GM23338 (cell line): ENCODE measurements at regions not wholly inside any gene's neighbourhood (a gene's known extent, or its start where the extent isn't known, plus 50 kb on each side); places are given as distances from the start of the nearest gene placed in this dataset.

Experiments
- ATAC-seq: fragments of 200-7000 bp; cut with Tn5 transposase; 3 replicates; pipeline ENCODE4 v1.9.1; 2020
- DNase-seq: peaks from one replicate; pipeline ENCODE4 v3.0.0-alpha.2; 2015; ENCODE audit warnings: low spot score
- H2AFZ ChIP-seq: fragments of 200-600 bp; sonication (generic); 2 replicates; pipeline ENCODE4 v1.8.0; 2016; ENCODE audit warnings: antibody characterized with exemption, mild to moderate bottlenecking, moderate library complexity
- H3F3A ChIP-seq: fragments of 200-600 bp; sonication (generic); replicated peaks from 2 replicates; pipeline ENCODE4 v1.8.0; 2017; ENCODE audit warnings: antibody characterized with exemption, mixed run types, low read depth
- H3K27ac ChIP-seq: fragments of 200-600 bp; sonication (generic); 2 replicates; pipeline ENCODE4 v1.6.1; 2016; ENCODE audit warnings: low read depth
- H3K27me3 ChIP-seq: fragments of 200-600 bp; sonication (generic); 2 replicates; pipeline ENCODE4 v1.8.0; 2016; ENCODE audit warnings: mild to moderate bottlenecking, mixed run types, moderate library complexity; ENCODE audit not compliant: insufficient read depth
- H3K36me3 ChIP-seq: fragments of 200-600 bp; sonication (generic); 2 replicates; pipeline ENCODE4 v1.8.0; 2016; ENCODE audit warnings: mild to moderate bottlenecking; ENCODE audit not compliant: insufficient read depth
- H3K4me1 ChIP-seq: fragments of 200-600 bp; sonication (generic); 2 replicates; pipeline ENCODE4 v1.8.0; 2016; ENCODE audit warnings: mild to moderate bottlenecking, moderate library complexity; ENCODE audit not compliant: insufficient read depth
- H3K4me2 ChIP-seq: fragments of 200-600 bp; sonication (generic); 2 replicates; pipeline ENCODE4 v1.7.1; 2017; ENCODE audit warnings: mixed run types
- H3K4me3 ChIP-seq: fragments of 200-600 bp; sonication (generic); 2 replicates; pipeline ENCODE4 v1.6.1; 2016; ENCODE audit warnings: mixed run types
- H3K79me2 ChIP-seq: fragments of 200-600 bp; sonication (generic); replicated peaks from 2 replicates; pipeline ENCODE4 v1.8.0; 2017; ENCODE audit warnings: mild to moderate bottlenecking; ENCODE audit not compliant: insufficient read depth
- H3K9me2 ChIP-seq: fragments of 200-600 bp; sonication (generic); 2 replicates; pipeline ENCODE4 v1.8.0; 2017; ENCODE audit not compliant: insufficient read depth
- H4K20me1 ChIP-seq: fragments of 200-600 bp; sonication (generic); replicated peaks from 2 replicates; pipeline ENCODE4 v1.8.0; 2017; ENCODE audit warnings: mild to moderate bottlenecking; ENCODE audit not compliant: insufficient read depth
- H3K27ac Mint-ChIP-seq: 2 replicates; pipeline ENCODE4 v1.8.0; 2020; ENCODE audit warnings: inconsistent platforms, mild to moderate bottlenecking, moderate library complexity, mixed read lengths
- H3K27me3 Mint-ChIP-seq: 3 replicates; pipeline ENCODE4 v1.8.0; 2022; ENCODE audit warnings: low read depth, mild to moderate bottlenecking, moderate library complexity, mixed read lengths, inconsistent platforms; ENCODE audit not compliant: insufficient read depth, poor library complexity
- H3K36me3 Mint-ChIP-seq: 3 replicates; pipeline ENCODE4 v1.8.0; 2021; ENCODE audit warnings: low read depth, mild to moderate bottlenecking, inconsistent platforms, moderate library complexity, mixed read lengths
- H3K4me1 Mint-ChIP-seq: 3 replicates; pipeline ENCODE4 v1.8.0; 2020; ENCODE audit warnings: mild to moderate bottlenecking, inconsistent platforms, mixed read lengths
- H3K4me3 Mint-ChIP-seq: 3 replicates; pipeline ENCODE4 v1.8.0; 2021; ENCODE audit warnings: moderate library complexity, mild to moderate bottlenecking, inconsistent platforms, mixed read lengths
- H3K9me3 Mint-ChIP-seq: 3 replicates; pipeline ENCODE4 v1.8.0; 2020; ENCODE audit warnings: moderate library complexity, mild to moderate bottlenecking, inconsistent platforms, mixed read lengths
- CREB1 ChIP-seq: fragments of 250-450 bp; sonication (Bioruptor Pico); IDR thresholded peaks from 2 replicates; pipeline ENCODE4 v1.5.0; 2020; ENCODE audit warnings: low read depth, mild to moderate bottlenecking, moderate library complexity
- EZH2 ChIP-seq: fragments of 200-600 bp; sonication (generic); IDR thresholded peaks from one replicate; pipeline ENCODE4 v1.8.0; 2017; ENCODE audit warnings: antibody characterized with exemption, mild to moderate bottlenecking, low read depth; ENCODE audit not compliant: unreplicated experiment
- EZH2phosphoT487 ChIP-seq: fragments of 200-600 bp; sonication (generic); IDR thresholded peaks from one replicate; pipeline ENCODE4 v1.8.1; 2018; ENCODE audit warnings: antibody characterized with exemption; ENCODE audit not compliant: unreplicated experiment
- JUNB ChIP-seq: IDR thresholded peaks from one replicate; pipeline ENCODE4 v1.6.1; 2016; ENCODE audit warnings: antibody characterized with exemption; ENCODE audit not compliant: unreplicated experiment
- NANOG ChIP-seq: IDR thresholded peaks from 2 replicates; pipeline ENCODE4 v1.6.1; 2016; ENCODE audit warnings: antibody characterized with exemption, borderline replicate concordance
- POLR2AphosphoS5 ChIP-seq: IDR thresholded peaks from 2 replicates; pipeline ENCODE4 v1.6.1; 2016; ENCODE audit warnings: antibody characterized with exemption, low read depth
- ZNF114 ChIP-seq: fragments of 250-450 bp; sonication (Bioruptor Pico); IDR thresholded peaks from 2 replicates; pipeline ENCODE4 v1.5.0; 2020; ENCODE audit warnings: mild to moderate bottlenecking, moderate library complexity
- ZNF331 ChIP-seq: fragments of 250-450 bp; sonication (Bioruptor Pico); IDR thresholded peaks from 2 replicates; pipeline ENCODE4 v1.5.0; 2020; ENCODE audit warnings: low read depth, mild to moderate bottlenecking, moderate library complexity
- TF ChIP-seq, protein P1 (sequence below): IDR thresholded peaks from one replicate; pipeline ENCODE4 v1.6.1; 2018; ENCODE audit warnings: antibody characterized with exemption; ENCODE audit not compliant: unreplicated experiment
- TF ChIP-seq, protein P2 (sequence below), 2 experiments: fragments of 200-600 bp in 1 of 2; sonication (generic) in 1 of 2; conservative IDR thresholded peaks; 2 replicates each; pipeline versions ENCODE4 v1.5.1 to v1.6.1; 2016 to 2017; ENCODE audit warnings: antibody characterized with exemption in 2 of 2, low read depth in 2 of 2, mild to moderate bottlenecking in 2 of 2, moderate library complexity in 1 of 2
- TF ChIP-seq, protein P3 (sequence below): fragments of 250-450 bp; sonication (Bioruptor Pico); IDR thresholded peaks from 2 replicates; pipeline ENCODE4 v1.5.0; 2020; ENCODE audit warnings: mild to moderate bottlenecking, moderate library complexity
- TF ChIP-seq, protein P4 (sequence below): IDR thresholded peaks from 2 replicates; pipeline ENCODE4 v1.6.1; 2016; ENCODE audit warnings: antibody characterized with exemption

DNA sequence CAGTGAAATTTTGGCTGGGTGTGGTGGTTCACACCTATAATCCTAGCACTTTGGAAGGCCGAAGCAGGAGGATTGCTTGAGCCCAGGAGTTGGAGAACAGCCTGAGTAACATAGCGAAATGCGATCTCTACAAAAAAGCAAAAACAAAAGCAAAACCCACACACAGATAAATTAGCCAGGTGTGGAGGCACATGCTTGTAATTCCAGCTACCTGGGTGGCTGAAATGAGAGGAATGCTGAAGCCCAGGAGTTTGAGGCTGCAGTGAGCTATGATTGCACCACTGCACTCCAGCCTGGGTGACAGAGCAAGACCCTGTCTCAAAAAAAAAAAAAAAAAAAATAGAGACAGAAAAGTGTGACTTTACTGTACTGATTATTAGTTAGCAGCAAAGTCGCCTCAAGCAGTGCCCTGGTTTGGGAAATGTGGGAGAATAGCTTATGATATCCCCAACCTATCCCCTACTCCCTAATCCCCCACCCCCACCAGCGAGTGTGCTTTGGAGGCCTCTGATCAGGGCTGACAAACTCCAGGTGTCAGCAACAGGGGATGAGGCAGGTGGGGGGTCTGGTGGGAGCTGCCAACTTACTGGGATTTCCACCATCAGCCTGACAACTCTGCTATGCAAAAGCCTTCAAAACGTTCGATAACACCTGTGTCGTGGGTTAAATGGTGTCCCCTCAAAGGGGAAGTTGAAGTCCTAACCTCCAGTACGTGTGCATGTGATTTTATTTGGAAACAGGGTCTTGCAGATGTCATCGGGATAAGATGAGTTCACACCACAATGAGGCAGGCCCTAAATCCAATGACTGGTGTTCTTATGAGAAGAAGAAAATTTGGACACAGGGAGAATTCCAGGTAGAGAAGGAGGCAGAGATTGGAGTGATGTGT, 124.7 kb upstream of the SDK1 start:
- 0 out of 2 replicates have a peak, but pooled peaks cover 5% of the 10 kb centered on the region for H3F3A ChIP-seq
- H3K79me2 ChIP-seq: no peaks in the 10 kb centered on the region
- no peaks in the 10 kb centered on the region for H3K9me2 ChIP-seq
- H3K27ac ChIP-seq: peak overlapping the region; percentile 94
- no peaks in the 10 kb centered on the region for H3K27me3 ChIP-seq
- H3K36me3 Mint-ChIP-seq: peaks cover 5% of the 10 kb centered on the region; the same call in 2 of the 3 replicates
- H3K4me3 Mint-ChIP-seq: no peak overlapping the region
- peaks cover 13% of the 10 kb centered on the region for H3K9me3 Mint-ChIP-seq
- ATAC-seq (peak; percentile 77), DNase-seq (peak; percentile 74)
- H3K4me3 ChIP-seq: no peak overlapping the region
- H3K4me1 ChIP-seq: peaks cover 20% of the 10 kb centered on the region
- no peaks in the 10 kb centered on the region; the same call in 1 of the 2 replicates for H3K36me3 ChIP-seq
- H4K20me1 ChIP-seq: no peaks in the 10 kb centered on the region
- H3K27ac Mint-ChIP-seq: peak overlapping the region; percentile 65; the same call in 1 of the 2 replicates
- peak overlapping the region; percentile 58 for H3K4me2 ChIP-seq
- peaks cover 22% of the 10 kb centered on the region for H3K27me3 Mint-ChIP-seq
- peak overlapping the region; percentile 1; the same call in 1 of the 2 replicates for H2AFZ ChIP-seq
- H3K4me1 Mint-ChIP-seq: peaks cover 15% of the 10 kb centered on the region
- TF ChIP-seq JUNB (no peak), EZH2 (no peak), CREB1 (no peak), EZH2phosphoT487 (no peak), NANOG (no peak), ZNF331 (CRISPR knock-in tag) (no peak), ZNF114 (CRISPR knock-in tag) (no peak), POLR2AphosphoS5 (no peak)
- TF ChIP-seq, protein P1, sequence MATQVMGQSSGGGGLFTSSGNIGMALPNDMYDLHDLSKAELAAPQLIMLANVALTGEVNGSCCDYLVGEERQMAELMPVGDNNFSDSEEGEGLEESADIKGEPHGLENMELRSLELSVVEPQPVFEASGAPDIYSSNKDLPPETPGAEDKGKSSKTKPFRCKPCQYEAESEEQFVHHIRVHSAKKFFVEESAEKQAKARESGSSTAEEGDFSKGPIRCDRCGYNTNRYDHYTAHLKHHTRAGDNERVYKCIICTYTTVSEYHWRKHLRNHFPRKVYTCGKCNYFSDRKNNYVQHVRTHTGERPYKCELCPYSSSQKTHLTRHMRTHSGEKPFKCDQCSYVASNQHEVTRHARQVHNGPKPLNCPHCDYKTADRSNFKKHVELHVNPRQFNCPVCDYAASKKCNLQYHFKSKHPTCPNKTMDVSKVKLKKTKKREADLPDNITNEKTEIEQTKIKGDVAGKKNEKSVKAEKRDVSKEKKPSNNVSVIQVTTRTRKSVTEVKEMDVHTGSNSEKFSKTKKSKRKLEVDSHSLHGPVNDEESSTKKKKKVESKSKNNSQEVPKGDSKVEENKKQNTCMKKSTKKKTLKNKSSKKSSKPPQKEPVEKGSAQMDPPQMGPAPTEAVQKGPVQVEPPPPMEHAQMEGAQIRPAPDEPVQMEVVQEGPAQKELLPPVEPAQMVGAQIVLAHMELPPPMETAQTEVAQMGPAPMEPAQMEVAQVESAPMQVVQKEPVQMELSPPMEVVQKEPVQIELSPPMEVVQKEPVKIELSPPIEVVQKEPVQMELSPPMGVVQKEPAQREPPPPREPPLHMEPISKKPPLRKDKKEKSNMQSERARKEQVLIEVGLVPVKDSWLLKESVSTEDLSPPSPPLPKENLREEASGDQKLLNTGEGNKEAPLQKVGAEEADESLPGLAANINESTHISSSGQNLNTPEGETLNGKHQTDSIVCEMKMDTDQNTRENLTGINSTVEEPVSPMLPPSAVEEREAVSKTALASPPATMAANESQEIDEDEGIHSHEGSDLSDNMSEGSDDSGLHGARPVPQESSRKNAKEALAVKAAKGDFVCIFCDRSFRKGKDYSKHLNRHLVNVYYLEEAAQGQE: no peak
- TF ChIP-seq, protein P2, sequence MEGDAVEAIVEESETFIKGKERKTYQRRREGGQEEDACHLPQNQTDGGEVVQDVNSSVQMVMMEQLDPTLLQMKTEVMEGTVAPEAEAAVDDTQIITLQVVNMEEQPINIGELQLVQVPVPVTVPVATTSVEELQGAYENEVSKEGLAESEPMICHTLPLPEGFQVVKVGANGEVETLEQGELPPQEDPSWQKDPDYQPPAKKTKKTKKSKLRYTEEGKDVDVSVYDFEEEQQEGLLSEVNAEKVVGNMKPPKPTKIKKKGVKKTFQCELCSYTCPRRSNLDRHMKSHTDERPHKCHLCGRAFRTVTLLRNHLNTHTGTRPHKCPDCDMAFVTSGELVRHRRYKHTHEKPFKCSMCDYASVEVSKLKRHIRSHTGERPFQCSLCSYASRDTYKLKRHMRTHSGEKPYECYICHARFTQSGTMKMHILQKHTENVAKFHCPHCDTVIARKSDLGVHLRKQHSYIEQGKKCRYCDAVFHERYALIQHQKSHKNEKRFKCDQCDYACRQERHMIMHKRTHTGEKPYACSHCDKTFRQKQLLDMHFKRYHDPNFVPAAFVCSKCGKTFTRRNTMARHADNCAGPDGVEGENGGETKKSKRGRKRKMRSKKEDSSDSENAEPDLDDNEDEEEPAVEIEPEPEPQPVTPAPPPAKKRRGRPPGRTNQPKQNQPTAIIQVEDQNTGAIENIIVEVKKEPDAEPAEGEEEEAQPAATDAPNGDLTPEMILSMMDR (conservative IDR thresholded peaks at IDR 0.05; ENCODE audit: low read depth in 2 of 2): no peak
- TF ChIP-seq, protein P3, sequence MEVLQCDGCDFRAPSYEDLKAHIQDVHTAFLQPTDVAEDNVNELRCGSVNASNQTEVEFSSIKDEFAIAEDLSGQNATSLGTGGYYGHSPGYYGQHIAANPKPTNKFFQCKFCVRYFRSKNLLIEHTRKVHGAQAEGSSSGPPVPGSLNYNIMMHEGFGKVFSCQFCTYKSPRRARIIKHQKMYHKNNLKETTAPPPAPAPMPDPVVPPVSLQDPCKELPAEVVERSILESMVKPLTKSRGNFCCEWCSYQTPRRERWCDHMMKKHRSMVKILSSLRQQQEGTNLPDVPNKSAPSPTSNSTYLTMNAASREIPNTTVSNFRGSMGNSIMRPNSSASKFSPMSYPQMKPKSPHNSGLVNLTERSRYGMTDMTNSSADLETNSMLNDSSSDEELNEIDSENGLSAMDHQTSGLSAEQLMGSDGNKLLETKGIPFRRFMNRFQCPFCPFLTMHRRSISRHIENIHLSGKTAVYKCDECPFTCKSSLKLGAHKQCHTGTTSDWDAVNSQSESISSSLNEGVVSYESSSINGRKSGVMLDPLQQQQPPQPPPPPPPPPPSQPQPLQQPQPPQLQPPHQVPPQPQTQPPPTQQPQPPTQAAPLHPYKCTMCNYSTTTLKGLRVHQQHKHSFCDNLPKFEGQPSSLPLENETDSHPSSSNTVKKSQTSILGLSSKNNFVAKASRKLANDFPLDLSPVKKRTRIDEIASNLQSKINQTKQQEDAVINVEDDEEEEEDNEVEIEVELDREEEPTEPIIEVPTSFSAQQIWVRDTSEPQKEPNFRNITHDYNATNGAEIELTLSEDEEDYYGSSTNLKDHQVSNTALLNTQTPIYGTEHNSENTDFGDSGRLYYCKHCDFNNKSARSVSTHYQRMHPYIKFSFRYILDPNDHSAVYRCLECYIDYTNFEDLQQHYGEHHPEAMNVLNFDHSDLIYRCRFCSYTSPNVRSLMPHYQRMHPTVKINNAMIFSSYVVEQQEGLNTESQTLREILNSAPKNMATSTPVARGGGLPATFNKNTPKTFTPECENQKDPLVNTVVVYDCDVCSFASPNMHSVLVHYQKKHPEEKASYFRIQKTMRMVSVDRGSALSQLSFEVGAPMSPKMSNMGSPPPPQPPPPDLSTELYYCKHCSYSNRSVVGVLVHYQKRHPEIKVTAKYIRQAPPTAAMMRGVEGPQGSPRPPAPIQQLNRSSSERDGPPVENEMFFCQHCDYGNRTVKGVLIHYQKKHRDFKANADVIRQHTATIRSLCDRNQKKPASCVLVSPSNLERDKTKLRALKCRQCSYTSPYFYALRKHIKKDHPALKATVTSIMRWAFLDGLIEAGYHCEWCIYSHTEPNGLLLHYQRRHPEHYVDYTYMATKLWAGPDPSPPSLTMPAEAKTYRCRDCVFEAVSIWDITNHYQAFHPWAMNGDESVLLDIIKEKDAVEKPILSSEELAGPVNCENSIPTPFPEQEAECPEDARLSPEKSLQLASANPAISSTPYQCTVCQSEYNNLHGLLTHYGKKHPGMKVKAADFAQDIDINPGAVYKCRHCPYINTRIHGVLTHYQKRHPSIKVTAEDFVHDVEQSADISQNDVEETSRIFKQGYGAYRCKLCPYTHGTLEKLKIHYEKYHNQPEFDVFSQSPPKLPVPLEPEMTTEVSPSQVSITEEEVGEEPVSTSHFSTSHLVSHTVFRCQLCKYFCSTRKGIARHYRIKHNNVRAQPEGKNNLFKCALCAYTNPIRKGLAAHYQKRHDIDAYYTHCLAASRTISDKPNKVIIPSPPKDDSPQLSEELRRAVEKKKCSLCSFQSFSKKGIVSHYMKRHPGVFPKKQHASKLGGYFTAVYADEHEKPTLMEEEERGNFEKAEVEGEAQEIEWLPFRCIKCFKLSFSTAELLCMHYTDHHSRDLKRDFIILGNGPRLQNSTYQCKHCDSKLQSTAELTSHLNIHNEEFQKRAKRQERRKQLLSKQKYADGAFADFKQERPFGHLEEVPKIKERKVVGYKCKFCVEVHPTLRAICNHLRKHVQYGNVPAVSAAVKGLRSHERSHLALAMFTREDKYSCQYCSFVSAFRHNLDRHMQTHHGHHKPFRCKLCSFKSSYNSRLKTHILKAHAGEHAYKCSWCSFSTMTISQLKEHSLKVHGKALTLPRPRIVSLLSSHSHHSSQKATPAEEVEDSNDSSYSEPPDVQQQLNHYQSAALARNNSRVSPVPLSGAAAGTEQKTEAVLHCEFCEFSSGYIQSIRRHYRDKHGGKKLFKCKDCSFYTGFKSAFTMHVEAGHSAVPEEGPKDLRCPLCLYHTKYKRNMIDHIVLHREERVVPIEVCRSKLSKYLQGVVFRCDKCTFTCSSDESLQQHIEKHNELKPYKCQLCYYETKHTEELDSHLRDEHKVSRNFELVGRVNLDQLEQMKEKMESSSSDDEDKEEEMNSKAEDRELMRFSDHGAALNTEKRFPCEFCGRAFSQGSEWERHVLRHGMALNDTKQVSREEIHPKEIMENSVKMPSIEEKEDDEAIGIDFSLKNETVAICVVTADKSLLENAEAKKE (CRISPR knock-in tag): no peak
- TF ChIP-seq, protein P4, sequence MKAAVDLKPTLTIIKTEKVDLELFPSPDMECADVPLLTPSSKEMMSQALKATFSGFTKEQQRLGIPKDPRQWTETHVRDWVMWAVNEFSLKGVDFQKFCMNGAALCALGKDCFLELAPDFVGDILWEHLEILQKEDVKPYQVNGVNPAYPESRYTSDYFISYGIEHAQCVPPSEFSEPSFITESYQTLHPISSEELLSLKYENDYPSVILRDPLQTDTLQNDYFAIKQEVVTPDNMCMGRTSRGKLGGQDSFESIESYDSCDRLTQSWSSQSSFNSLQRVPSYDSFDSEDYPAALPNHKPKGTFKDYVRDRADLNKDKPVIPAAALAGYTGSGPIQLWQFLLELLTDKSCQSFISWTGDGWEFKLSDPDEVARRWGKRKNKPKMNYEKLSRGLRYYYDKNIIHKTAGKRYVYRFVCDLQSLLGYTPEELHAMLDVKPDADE: no peak
